ENCODE measurements at regions not wholly inside any gene's neighbourhood (a gene's known extent, or its start where the extent isn't known, plus 50 kb on each side); places are given as distances from the start of the nearest gene placed in this dataset.

DNA sequence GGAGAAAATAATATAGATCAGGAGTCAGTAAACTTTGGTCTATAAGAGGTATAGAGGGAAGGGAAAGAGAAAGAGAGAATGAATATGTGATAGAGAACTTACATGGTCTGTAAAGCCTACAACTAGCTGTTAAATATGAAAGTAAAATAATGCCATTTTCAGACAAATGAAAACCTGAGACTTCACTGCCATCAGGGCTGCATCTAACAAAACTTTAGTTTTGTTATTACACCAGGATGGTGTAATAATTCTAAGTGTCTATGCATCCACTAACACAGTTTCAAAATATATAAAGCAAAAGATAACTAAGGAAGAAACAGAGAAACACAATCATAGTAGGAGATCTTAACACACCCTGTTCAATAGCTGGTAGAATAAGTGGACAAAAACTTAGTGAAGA, 217.7 kb downstream of the KLF13 start:
- TF ChIP-seq HDAC1 (CRISPR knock-in tag; IDR thresholded peaks at IDR 0.05), result no peak
- TF ChIP-seq, protein P1, sequence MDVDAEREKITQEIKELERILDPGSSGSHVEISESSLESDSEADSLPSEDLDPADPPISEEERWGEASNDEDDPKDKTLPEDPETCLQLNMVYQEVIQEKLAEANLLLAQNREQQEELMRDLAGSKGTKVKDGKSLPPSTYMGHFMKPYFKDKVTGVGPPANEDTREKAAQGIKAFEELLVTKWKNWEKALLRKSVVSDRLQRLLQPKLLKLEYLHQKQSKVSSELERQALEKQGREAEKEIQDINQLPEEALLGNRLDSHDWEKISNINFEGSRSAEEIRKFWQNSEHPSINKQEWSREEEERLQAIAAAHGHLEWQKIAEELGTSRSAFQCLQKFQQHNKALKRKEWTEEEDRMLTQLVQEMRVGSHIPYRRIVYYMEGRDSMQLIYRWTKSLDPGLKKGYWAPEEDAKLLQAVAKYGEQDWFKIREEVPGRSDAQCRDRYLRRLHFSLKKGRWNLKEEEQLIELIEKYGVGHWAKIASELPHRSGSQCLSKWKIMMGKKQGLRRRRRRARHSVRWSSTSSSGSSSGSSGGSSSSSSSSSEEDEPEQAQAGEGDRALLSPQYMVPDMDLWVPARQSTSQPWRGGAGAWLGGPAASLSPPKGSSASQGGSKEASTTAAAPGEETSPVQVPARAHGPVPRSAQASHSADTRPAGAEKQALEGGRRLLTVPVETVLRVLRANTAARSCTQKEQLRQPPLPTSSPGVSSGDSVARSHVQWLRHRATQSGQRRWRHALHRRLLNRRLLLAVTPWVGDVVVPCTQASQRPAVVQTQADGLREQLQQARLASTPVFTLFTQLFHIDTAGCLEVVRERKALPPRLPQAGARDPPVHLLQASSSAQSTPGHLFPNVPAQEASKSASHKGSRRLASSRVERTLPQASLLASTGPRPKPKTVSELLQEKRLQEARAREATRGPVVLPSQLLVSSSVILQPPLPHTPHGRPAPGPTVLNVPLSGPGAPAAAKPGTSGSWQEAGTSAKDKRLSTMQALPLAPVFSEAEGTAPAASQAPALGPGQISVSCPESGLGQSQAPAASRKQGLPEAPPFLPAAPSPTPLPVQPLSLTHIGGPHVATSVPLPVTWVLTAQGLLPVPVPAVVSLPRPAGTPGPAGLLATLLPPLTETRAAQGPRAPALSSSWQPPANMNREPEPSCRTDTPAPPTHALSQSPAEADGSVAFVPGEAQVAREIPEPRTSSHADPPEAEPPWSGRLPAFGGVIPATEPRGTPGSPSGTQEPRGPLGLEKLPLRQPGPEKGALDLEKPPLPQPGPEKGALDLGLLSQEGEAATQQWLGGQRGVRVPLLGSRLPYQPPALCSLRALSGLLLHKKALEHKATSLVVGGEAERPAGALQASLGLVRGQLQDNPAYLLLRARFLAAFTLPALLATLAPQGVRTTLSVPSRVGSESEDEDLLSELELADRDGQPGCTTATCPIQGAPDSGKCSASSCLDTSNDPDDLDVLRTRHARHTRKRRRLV (CRISPR knock-in tag; IDR thresholded peaks at IDR 0.05), result no peak
- TF ChIP-seq, protein P2, sequence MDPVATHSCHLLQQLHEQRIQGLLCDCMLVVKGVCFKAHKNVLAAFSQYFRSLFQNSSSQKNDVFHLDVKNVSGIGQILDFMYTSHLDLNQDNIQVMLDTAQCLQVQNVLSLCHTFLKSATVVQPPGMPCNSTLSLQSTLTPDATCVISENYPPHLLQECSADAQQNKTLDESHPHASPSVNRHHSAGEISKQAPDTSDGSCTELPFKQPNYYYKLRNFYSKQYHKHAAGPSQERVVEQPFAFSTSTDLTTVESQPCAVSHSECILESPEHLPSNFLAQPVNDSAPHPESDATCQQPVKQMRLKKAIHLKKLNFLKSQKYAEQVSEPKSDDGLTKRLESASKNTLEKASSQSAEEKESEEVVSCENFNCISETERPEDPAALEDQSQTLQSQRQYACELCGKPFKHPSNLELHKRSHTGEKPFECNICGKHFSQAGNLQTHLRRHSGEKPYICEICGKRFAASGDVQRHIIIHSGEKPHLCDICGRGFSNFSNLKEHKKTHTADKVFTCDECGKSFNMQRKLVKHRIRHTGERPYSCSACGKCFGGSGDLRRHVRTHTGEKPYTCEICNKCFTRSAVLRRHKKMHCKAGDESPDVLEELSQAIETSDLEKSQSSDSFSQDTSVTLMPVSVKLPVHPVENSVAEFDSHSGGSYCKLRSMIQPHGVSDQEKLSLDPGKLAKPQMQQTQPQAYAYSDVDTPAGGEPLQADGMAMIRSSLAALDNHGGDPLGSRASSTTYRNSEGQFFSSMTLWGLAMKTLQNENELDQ (CRISPR knock-in tag; IDR thresholded peaks at IDR 0.05; ENCODE audit: borderline replicate concordance), result no peak
- TF ChIP-seq NFIB (CRISPR knock-in tag; IDR thresholded peaks at IDR 0.05; ENCODE audit: borderline replicate concordance), result no peak
- TF ChIP-seq KLF9 (CRISPR knock-in tag; IDR thresholded peaks at IDR 0.05; ENCODE audit: low read depth), result no peak
- TF ChIP-seq, protein P3, sequence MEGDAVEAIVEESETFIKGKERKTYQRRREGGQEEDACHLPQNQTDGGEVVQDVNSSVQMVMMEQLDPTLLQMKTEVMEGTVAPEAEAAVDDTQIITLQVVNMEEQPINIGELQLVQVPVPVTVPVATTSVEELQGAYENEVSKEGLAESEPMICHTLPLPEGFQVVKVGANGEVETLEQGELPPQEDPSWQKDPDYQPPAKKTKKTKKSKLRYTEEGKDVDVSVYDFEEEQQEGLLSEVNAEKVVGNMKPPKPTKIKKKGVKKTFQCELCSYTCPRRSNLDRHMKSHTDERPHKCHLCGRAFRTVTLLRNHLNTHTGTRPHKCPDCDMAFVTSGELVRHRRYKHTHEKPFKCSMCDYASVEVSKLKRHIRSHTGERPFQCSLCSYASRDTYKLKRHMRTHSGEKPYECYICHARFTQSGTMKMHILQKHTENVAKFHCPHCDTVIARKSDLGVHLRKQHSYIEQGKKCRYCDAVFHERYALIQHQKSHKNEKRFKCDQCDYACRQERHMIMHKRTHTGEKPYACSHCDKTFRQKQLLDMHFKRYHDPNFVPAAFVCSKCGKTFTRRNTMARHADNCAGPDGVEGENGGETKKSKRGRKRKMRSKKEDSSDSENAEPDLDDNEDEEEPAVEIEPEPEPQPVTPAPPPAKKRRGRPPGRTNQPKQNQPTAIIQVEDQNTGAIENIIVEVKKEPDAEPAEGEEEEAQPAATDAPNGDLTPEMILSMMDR (CRISPR knock-in tag; IDR thresholded peaks at IDR 0.05), result no peak
- TF ChIP-seq ZNF883 (CRISPR knock-in tag; IDR thresholded peaks at IDR 0.05; ENCODE audit: not compliant biosample characterization), result no peak

All from HepG2 (cell line).